HG03342 (cell line): ENCODE measurements at regions not wholly inside any gene's neighbourhood (a gene's known extent, or its start where the extent isn't known, plus 50 kb on each side); places are given as distances from the start of the nearest gene placed in this dataset.
"Not testable (repeated sequence)": the region's sequence is repeated elsewhere in the genome, so short reads cannot be mapped to it uniquely, and the experiment has no call there.

Source experiments
- ATAC-seq: cut with Tn5 transposase; IDR thresholded peaks from one replicate; pipeline ENCODE4 v1.9.1; 2021; ENCODE audit warnings: mild to moderate bottlenecking, moderate library complexity; ENCODE audit not compliant: unreplicated experiment

DNA sequence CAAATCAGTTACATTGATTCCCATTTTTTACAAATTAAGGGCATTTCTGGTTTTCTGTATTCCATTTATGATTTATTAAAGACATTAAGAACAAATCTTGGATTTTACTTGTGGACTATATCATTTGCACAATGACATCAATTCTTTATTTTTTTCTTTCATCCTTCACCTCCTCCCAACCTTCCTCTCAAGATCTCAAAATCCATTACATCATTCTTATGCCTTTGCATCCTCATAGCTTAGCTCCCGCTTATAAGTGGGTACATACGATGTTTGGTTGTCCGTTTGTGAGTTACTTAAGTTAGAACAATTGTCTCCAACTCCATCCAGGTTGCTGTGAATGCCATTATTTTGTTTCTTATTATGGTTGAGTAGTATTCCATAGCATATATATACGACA lies 752.8 kb downstream of the CD109 start:
- no peak for ATAC-seq

DNA sequence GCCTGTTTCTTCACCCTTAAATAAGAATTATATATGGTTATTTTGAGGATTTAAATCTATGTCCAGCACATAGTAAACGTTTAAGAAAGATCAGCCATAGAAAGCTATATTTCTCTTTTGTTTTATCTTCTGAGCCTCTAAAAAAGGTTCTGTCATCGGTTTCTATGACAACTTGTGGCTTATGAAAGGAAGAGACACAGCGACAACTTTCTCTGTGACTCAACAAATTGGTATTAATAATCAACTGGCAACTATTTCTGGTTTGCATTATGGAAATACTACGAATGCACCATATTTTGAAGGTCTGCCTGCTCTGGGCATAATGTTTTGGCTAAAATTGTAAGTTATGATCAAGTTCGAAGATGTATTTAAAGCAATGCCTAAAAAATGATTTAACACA lies 751.0 kb downstream of the CD109 start:
- ATAC-seq = peak; percentile 97

DNA sequence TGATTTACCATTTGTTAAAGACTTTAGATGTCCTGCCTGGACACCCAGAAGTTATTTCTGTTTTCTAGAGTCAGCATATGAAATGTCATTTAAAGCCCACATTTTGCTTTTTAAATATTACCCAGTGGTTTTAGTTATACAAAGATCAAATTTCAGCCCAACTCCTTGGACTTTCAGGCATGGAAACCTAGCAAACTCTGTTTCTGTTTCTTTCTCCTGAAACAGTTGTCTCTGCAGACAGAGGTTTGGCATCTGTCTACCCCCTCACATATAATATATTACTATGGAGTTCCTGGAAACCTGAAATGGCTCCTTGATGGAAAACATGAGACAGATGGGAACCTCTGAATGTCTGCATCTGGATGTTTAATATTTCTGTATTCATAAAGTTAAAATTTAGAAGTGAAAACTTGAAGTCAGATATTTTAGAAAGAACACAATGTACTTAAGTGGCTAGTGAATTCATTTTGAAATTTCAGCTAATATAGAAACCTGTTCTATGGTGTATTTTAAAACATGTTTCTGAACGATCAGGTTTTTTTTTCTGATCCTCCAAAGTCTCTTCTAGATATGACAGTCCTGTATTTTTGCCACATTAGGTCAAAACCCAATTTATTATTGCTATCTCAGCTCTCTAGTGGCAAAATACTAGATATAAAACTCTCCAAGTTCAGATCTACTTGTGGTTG lies 743.3 kb downstream of the CD109 start:
- no peak for ATAC-seq

DNA sequence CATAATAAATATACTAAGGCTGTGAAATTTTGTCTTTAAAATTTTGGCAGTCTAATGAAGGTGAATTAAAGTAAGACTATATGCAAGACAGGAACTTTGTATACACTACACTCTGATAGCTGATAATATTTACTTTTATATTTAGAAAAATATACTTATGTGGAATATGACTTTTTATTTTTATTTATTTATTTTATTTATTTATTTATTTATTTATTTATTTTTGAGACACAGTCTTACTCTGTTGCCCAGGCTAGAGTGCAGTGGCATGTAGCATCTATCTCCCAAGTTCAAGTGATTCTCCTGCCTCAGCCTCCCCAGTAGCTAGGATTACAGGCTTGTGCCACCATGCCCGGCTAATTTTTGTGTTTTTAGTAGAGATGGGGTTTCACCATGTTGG lies 742.4 kb downstream of the CD109 start:
- ATAC-seq = not testable (repeated sequence)

DNA sequence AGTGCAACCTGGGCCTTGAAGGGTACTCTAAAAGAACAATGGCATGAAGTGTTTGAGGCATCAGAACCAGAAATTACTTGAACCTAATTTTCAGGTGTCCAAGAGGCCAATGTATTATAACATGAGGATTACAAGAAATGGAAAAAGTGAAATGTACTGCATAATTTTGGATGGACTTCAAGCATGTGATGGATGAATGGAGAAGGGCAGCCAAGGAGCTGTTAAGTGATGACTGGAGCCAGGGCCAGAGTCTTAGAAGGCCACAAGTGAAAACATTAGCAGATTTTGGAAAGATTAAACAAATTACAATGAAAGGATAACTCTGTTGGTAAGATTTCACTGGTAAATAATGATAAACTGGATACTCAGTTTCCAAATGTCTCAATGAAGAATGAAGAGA lies 738.2 kb downstream of the CD109 start:
- ATAC-seq = no peak

DNA sequence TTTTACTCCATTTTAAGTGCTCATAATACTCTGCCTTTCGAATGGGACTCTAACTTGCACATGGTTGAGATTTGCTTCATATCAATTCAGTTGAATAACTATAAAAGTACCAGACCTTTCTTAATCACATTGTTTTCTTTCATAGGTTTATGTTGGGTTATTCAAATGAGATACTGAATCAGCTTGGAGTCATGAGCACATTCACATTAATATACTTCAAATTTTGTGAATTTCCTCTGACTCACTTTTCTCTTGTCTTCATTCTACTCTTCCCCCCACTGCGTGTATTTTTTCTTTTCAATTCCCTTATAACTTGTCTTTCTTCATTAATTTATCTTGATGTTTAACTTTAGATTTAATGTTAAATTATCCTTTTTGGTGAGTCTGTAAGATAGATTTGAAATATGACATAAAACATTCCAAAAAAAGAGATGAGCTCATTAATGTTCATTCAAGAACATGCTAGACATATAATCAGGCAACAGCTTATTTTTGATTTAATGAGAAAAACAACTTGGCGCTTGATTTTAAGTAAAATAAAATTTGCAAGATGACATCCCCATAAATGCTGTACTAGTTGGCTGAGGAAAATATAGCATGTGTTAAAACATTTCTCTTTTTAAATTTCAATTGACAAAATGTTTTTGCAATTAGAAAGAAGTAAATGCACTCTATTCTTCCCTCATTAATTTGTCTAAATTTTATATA lies 736.0 kb downstream of the CD109 start:
- no peak for ATAC-seq

DNA sequence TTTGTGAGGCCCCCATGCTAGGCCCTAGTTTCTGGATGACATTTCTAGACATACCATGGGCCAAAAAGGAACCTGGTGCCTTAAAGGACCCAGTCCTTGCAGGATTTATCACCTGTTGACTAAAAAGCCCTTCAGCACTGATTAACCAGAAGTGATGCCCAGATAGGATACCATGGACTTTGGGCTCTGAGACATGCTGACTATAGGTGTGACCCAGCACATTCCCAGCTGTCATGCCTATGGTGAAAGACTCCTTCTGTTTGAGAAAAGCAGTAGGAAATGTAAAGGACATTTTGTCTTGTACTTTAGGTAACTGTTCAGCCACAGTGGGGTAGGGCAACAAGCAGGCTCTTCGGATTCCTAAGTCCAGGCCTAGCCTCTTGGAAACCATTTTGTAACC lies 724.2 kb downstream of the CD109 start:
- no peak for ATAC-seq

DNA sequence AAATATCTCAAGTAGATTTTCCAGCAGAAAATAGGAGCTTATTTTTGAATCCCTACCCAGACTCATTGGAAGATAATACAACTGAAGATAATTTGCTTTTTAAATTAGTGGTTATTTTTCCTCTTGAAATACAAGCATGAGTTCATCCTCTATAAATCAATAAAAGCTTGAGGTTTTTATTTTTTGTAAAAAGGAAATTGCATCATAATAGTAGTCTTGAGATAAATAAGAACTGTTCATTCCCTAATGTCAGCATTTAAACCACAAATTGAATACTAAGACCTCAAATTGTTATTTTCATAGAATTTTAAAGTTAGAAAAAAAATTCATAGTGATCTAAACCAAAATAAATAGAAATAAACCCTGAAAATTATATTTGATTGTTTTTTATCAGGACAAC lies 719.1 kb downstream of the CD109 start:
- no peak for ATAC-seq

DNA sequence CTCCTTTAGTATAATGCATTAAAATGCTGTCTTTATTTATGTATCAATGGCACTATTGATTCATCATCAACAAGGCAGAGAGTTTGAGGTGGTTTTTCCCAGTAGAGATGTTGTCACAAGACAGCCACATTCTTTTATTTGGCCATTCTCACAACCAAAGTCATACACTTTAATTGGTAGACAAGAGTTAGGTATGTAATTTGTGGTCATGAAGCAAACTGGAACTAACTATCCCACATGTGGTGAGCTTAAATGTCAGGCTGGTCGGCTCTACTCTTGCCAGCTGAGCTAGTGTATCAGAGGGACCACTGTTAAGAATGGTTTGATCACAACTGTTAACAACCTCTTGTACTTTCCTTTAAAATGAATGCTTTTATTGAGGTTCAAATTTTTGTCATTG lies 714.6 kb downstream of the CD109 start:
- no peak for ATAC-seq

DNA sequence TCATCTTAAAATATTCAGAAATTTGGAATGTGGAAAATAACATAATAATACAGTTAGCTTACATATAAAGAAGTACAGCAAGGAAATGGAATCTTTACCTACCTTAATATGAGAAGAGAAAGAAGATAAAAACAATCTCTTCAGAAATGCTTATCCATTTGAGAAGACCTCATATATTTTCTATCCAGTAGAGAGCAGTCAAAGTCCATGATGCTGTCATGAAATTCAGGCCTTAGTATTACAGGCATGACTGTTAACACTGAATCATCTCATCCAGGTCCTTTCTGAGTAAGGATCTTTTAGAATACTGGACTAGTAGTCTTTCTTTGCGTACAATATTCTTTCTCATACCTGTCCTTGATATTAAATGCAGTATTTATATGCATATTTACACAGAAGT lies 713.4 kb downstream of the CD109 start:
- peak; percentile 88 for ATAC-seq

DNA sequence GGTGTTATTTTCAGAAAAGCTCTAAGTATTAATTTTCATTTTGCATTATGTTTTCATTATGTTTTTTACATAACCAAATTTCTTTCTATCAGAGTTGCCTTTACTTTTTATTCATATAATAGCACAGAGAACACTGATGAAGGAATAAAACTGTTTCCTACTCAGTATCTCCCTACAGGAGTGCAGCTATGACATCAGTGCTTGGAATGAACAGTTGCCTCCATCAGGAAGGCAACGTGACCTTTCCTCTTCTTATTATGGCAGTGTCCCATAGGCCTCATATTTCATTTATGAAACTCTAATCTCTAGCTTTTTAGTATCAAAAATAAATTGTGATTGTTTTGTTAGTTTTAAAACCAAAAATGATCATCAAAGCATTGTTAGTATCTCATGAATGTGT lies 712.8 kb downstream of the CD109 start:
- no peak for ATAC-seq

DNA sequence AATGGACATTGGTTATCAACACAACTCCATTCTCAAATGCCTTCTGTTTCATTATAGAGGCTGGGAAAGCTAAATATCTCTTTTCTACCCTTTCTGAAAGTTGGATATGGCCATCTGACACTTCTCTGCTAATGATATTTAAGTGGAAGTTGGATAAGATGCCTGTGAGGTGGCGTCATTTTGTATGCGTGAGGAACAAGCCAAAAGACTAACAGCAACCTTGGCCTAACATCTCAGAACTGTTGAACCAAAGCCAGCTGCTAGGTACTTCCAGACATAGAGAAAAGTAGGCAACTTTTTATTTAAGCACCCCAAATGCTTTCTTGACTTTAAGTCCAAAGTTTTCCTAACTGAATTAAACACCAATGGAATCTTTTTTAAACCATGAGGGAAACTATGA lies 708.4 kb downstream of the CD109 start:
- ATAC-seq = no peak

DNA sequence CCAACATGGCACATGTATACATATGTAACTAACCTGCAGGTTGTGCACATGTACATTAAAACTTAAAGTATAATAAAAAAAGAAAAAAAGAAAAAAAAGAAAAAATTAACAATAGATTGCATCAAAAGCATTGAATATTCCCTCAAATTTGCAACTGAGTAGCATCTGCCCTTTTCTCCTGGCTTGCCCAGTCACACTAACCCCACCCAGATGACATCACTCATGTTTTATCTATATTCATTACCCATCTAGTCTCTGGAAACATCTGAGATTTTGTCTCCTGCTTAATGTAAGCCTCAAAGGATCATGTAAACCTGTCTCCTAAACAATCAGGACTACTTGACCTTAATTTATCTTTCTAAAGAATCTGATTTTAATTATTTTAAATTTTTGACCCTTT lies 706.8 kb downstream of the CD109 start:
- ATAC-seq = no peak

DNA sequence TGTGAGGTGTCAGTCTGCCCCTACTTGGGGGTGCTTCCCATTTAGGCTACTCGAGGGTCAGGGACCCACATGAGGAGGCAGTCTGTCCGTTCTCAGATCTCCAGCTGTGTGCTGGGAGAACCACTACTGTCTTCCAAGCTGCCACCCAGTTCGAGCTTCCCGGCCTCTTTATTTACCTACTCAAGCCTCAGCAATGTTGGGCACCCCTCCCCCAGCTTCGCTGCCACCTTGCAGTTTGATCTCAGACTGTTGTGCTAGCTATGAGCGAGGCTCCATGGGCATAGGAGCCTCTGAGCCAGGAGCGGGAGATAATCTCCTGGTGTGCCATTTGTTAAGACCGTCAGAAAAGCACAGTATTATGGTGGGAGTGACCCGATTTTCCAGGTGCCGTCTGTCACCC lies 682.4 kb downstream of the CD109 start:
- ATAC-seq = not testable (repeated sequence)

DNA sequence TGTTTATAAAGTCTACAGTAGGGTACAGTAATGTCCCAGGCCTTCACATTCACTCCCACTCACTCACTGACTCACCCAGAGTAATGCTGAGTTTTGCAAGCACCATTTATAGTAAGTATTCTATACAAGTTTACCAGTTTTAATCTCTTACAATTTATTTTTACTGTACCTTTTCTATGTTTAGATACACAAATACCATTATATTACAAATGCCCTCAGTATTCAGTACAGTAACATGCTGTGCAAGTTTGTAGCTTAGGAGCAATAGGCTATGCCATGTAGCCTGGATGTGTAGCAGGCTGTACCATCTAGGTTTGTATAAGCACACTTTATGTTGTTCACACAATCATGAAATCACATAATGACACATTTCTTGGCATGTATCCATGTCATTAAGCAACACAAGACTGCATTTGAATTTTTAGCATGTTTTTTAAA lies 673.6 kb downstream of the CD109 start:
- no peak for ATAC-seq

DNA sequence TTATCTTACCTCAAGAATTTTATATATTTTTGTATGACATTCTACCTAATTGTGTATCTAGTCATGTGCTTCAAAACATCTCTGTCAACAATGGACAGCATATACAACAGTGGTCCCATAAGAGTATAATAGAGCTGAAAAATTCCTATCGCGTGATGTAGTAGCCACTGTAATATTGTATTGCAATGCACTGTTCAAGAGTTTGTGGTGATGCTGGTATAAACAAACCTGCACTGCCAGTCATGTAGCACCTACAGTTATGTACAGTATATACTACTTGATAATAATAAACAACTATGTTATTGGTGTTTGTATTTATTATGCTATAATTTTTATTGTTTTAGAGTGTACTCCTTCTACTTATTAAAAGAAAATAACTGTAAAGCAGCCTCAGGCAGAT lies 672.7 kb downstream of the CD109 start:
- no peak for ATAC-seq

DNA sequence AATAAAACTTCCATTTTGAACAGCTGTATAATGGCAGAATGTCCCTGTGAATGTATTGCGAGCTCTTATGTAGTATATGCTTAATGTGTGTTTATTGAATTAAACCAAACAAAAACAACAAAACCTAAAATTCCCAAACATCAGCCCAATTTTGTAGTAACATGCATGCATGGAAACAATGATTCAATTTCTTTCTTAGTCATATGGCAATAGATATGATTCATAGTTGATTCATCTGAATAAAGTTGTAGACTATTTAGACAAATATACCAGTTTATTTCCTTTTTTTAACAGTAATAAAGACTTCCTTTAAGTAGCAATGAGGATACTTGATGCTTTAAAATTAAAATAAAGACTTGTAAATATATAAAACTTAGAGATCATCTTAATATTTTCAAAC lies 670.6 kb downstream of the CD109 start:
- no peak for ATAC-seq

DNA sequence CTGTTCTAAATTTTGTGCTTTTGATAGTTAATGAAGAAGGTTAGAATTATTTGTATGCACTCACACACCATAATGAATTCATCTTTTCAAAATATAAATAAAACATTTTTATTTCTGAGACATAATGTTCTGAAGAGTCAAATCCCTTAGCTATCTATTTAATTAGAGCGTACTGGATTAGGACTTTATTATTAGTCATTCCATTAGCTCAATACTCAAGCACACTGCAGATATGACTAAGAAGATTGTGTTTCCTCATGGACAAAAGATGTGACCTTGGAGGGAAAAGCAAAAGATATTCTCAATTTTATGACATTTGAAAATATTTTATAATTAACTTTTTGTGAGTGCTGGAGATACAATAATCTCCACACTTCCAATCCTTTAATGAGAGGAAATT lies 666.4 kb downstream of the CD109 start:
- no peak for ATAC-seq

DNA sequence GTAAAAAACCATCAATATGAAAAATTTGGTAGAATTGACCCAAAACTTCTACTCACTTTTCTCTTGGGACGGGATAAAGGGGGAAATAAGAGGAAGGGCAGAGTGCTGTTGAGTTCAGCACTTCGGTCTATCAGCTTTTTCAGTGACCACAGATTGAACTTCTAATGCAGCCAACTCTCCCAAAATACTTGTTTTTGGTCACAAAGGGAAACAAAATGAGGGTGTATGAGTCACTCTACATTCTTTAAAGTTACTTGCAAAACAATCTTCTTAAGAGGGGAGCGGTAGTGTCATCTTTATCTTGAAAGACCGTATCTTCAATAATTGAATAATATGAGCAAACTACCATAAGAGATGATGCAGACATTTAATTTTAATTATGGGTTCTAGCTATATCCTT lies 661.3 kb downstream of the CD109 start:
- no peak for ATAC-seq

DNA sequence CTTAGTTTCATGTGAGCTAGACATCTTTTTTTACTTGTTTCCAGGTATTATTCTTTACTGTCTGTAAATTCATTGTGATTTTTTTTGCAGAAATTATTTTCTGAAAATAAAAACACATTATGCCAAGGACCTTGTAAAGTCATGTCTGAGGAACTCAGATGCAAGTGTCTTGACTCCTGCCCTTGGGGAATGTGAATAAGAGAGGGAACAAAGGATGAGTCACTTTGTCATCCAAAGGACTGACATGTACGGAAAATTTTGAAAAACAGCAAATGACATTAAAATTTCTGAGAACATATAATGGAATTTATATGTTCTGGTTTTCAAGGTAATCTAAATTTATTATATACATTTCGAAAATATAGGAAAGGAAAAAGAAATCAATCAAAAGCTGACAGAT lies 660.4 kb downstream of the CD109 start:
- ATAC-seq = no peak

DNA sequence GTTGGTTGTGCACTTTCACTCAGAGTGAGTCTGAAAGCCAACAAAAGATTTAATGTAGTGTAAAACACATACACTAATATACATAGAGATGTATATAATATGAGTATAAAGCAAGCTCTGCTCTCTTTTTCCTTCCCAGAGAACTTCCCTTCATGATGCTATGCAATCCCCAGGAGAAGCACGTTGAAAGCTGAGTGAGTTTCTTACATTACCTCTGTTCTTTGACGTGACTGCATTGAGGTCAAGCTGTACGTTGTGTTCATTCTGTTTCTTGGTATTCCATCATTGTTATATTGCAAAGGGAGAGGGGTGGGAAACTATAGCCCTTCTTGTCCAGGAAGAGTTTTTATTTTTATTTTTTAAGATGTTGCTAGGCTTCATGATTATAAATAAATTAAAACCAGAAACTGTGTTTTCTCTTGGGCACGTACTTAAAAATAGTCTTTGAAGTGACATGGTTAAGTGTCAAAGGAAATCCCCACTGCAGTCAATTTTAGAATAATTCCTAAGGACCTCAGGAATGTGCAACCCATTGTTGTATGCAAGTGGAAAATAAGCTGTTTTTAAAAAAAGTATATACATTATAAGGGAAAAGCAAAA lies 651.0 kb downstream of the CD109 start:
- no peak for ATAC-seq

DNA sequence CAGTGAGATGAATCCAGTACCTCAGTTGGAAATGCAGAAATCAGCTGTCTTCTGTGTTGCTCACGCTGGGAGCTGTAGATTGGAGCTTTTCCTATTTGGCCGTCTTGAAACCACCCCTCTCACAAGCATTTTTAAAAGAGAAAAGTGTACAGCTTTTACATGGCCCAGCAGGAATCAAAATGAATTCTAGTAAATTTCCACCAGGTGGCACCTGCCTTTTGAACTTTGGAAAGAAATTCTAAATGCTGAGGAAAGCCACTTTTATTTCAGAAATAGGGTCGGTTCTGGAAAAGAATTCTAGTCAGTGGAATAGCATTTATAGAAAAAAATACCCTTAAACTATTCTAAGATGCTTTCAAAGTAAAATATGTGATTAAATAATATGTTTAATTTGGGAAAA lies 647.8 kb downstream of the CD109 start:
- ATAC-seq = no peak
